CD14-positive monocyte (primary cell): ENCODE measurements at regions not wholly inside any gene's neighbourhood (a gene's known extent, or its start where the extent isn't known, plus 50 kb on each side); places are given as distances from the start of the nearest gene placed in this dataset.

Source experiments
- DNase-seq, 3 donors: peaks; one replicate each; pipeline ENCODE4 v3.0.0-alpha.2; 2011 to 2022
- H2AFZ ChIP-seq: 2 replicates; pipeline ENCODE4 v1.6.0; 2012; ENCODE audit warnings: mild to moderate bottlenecking, low read depth, low read length, inconsistent platforms; ENCODE audit not compliant: insufficient read depth, poor library complexity, severe bottlenecking
- H3K27ac ChIP-seq, 2 donors: 1 replicate in 1 of 2; 2 replicates in 1 of 2; pipeline ENCODE4 v1.5.1; 2012 to 2013; ENCODE audit warnings: low read length in 2 of 2, control low read depth in 1 of 2, inconsistent platforms in 1 of 2, low read depth in 1 of 2, mild to moderate bottlenecking in 1 of 2
- H3K27me3 ChIP-seq, 2 donors: one replicate each; pipeline versions ENCODE4 v1.6.0 to v1.6.1; 2011 to 2013; ENCODE audit warnings: low read length in 2 of 2; ENCODE audit not compliant: control insufficient read depth in 2 of 2, insufficient read depth in 2 of 2
- H3K36me3 ChIP-seq, 2 donors: replicated peaks in 1 of 2; 1 replicate in 1 of 2; 2 replicates in 1 of 2; pipeline versions ENCODE4 v1.5.1 to v1.6.1; 2012 to 2013; ENCODE audit warnings: low read length in 2 of 2, control low read depth in 1 of 2, inconsistent platforms in 1 of 2, mild to moderate bottlenecking in 1 of 2; ENCODE audit not compliant: insufficient read depth in 2 of 2, control insufficient read depth in 1 of 2
- H3K4me1 ChIP-seq, 2 donors: 1 replicate in 1 of 2; 2 replicates in 1 of 2; pipeline versions ENCODE4 v1.5.1 to v1.6.1; 2012 to 2013; ENCODE audit warnings: low read length in 2 of 2, control low read depth in 1 of 2, inconsistent platforms in 1 of 2, mild to moderate bottlenecking in 1 of 2, moderate library complexity in 1 of 2; ENCODE audit not compliant: insufficient read depth in 2 of 2, control insufficient read depth in 1 of 2
- H3K4me2 ChIP-seq: replicated peaks from 2 replicates; pipeline ENCODE3; 2012; ENCODE audit warnings: low read length, moderate library complexity, mild to moderate bottlenecking; ENCODE audit not compliant: poor library complexity, severe bottlenecking; ENCODE audit errors: extremely low read depth
- H3K4me3 ChIP-seq, 3 experiments: fragments of 200-600 bp in 1 of 3; sonication (generic) in 1 of 3; replicated peaks in 1 of 3; 1 replicate in 2 of 3; 2 replicates in 1 of 3; pipeline ENCODE4 v1.5.1; 2011 to 2013; ENCODE audit warnings: low read length in 3 of 3, mild to moderate bottlenecking in 3 of 3, control low read depth in 2 of 3, low read depth in 2 of 3, inconsistent platforms in 1 of 3, moderate library complexity in 1 of 3
- H3K79me2 ChIP-seq: 2 replicates; pipeline ENCODE4 v1.6.0; 2012; ENCODE audit warnings: mild to moderate bottlenecking, control low read depth, inconsistent platforms, low read length, moderate library complexity; ENCODE audit not compliant: insufficient read depth
- H3K9ac ChIP-seq: 2 replicates; pipeline ENCODE4 v1.6.0; 2017; ENCODE audit warnings: low read length, mild to moderate bottlenecking; ENCODE audit not compliant: insufficient read depth, poor library complexity, severe bottlenecking
- H3K9me3 ChIP-seq, 2 donors: replicated peaks in 1 of 2; 1 replicate in 1 of 2; 2 replicates in 1 of 2; pipeline versions ENCODE4 v1.5.1 to v1.6.1; 2012 to 2013; ENCODE audit warnings: low read length in 2 of 2, control low read depth in 1 of 2; ENCODE audit not compliant: control insufficient read depth in 1 of 2, insufficient read depth in 1 of 2
- H4K20me1 ChIP-seq: 2 replicates; pipeline ENCODE4 v1.6.0; 2012; ENCODE audit warnings: mild to moderate bottlenecking, low read length, control low read depth, moderate library complexity; ENCODE audit not compliant: insufficient read depth
- H3K27ac Mint-ChIP-seq, 7 donors: one replicate each; pipeline ENCODE4 v1.8.0; 2020; ENCODE audit warnings: mild to moderate bottlenecking in 7 of 7, mixed read lengths in 7 of 7, moderate library complexity in 6 of 7, inconsistent platforms in 2 of 7
- H3K27me3 Mint-ChIP-seq, 3 donors: one replicate each; pipeline ENCODE4 v1.8.0; 2021 to 2022; ENCODE audit warnings: low read depth in 3 of 3, mild to moderate bottlenecking in 3 of 3, mixed read lengths in 3 of 3, moderate library complexity in 3 of 3, inconsistent platforms in 1 of 3
- H3K36me3 Mint-ChIP-seq, 2 donors: one replicate each; pipeline ENCODE4 v1.8.0; 2020; ENCODE audit warnings: mixed read lengths in 2 of 2, inconsistent platforms in 1 of 2, mild to moderate bottlenecking in 1 of 2
- H3K4me1 Mint-ChIP-seq: one replicate; pipeline ENCODE4 v1.8.0; 2020; ENCODE audit warnings: mild to moderate bottlenecking, mixed read lengths
- H3K4me3 Mint-ChIP-seq, 2 donors: one replicate each; pipeline ENCODE4 v1.8.0; 2020; ENCODE audit warnings: mild to moderate bottlenecking in 2 of 2, mixed read lengths in 2 of 2, moderate library complexity in 1 of 2
- H3K9me3 Mint-ChIP-seq, 7 donors: one replicate each; pipeline ENCODE4 v1.8.0; 2020 to 2022; ENCODE audit warnings: mixed read lengths in 7 of 7, mild to moderate bottlenecking in 6 of 7, moderate library complexity in 6 of 7, inconsistent platforms in 2 of 7
- WGBS: methylation state at CpG from one replicate; pipeline ENCODE4 v1.1.5; 2013; ENCODE audit warnings: missing lambda C conversion rate; ENCODE audit not compliant: insufficient coverage; 5-methylcytosine and 5-hydroxymethylcytosine counted together
- intact Hi-C, 2 donors: fragments of 100-400 bp; cut with micrococcal nuclease; formaldehyde crosslinking; loops; one replicate each; pipeline versions ENCODE4 v1.15.0 to v1.15.1; 2023
- TF ChIP-seq, protein P1 (sequence below): fragments of 200-600 bp; IDR thresholded peaks from one replicate; pipeline ENCODE4 v1.8.0; 2022; ENCODE audit warnings: antibody characterized with exemption, mild to moderate bottlenecking

DNA sequence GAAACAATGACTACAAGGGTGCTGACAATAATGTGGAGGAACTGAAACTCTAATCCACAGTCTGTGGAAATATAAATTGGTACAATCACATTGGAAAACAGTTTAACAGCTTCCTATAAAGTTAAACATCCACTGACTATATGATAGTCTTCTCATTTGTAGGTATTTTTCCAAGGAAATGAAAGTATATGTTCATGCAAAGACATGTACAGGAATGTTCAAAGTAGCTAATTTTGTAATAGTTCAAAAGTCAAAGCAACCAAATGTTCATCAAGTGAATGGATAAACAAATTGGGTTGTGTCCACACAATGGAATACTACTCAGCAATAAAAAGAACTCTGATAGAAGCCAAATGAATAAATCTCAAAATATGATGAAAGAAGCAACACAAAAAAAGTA, 626.0 kb upstream of the IGFBP3 start:
- TF ChIP-seq, protein P1, sequence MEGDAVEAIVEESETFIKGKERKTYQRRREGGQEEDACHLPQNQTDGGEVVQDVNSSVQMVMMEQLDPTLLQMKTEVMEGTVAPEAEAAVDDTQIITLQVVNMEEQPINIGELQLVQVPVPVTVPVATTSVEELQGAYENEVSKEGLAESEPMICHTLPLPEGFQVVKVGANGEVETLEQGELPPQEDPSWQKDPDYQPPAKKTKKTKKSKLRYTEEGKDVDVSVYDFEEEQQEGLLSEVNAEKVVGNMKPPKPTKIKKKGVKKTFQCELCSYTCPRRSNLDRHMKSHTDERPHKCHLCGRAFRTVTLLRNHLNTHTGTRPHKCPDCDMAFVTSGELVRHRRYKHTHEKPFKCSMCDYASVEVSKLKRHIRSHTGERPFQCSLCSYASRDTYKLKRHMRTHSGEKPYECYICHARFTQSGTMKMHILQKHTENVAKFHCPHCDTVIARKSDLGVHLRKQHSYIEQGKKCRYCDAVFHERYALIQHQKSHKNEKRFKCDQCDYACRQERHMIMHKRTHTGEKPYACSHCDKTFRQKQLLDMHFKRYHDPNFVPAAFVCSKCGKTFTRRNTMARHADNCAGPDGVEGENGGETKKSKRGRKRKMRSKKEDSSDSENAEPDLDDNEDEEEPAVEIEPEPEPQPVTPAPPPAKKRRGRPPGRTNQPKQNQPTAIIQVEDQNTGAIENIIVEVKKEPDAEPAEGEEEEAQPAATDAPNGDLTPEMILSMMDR = no peak
- intact Hi-C loops = no loop called here
- Histone ChIP-seq H3K9me3 (peaks cover 0 to 4% of the 10 kb centered on the region in 2 donors), H3K36me3 (no peaks in the 10 kb centered on the region), H2AFZ (no peak overlapping the region), H3K4me1 (no peaks in the 10 kb centered on the region), H4K20me1 (no peaks in the 10 kb centered on the region), H3K79me2 (no peaks in the 10 kb centered on the region), H3K9ac (no peak overlapping the region), H3K27ac (no peak overlapping the region), H3K27me3 (no peaks in the 10 kb centered on the region), H3K4me2 (no peak overlapping the region), H3K4me3 (no peak overlapping the region)
- H3K27me3 Mint-ChIP-seq = peaks cover 0 to 1% (median 0%) of the 10 kb centered on the region in 3 donors
- H3K4me1 Mint-ChIP-seq = no peaks in the 10 kb centered on the region
- no peak overlapping the region for H3K27ac Mint-ChIP-seq
- H3K4me3 Mint-ChIP-seq = no peak overlapping the region
- no peak for DNase-seq
- peaks cover 0 to 10% (median 0%) of the 10 kb centered on the region in 7 donors for H3K9me3 Mint-ChIP-seq
- H3K36me3 Mint-ChIP-seq = no peaks in the 10 kb centered on the region

DNA sequence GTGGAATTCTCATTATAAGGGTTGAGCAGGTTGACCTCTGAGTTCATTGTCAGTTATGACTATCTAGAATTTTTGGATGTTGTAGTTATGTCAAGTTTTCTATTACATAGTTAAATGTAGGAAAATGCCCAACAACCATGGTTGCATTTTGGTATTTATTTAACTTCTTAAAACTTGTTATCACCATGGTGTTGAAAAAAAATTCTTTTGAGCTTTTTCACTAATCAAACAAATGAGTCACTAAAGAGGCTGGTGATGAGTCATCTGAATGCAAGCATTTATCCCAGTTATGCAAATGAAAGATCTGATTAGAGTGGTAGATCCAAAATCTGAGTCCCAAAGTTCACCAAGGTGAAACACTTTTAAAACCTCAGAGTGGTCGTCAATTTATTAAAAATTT, 624.7 kb upstream of the IGFBP3 start:
- WGBS = no CpG with 5 or more reads among the region's 1 CpG
- Mint-ChIP-seq H3K36me3 (no peaks in the 10 kb centered on the region), H3K27ac (no peak overlapping the region), H3K9me3 (peaks cover 0 to 7% (median 3%) of the 10 kb centered on the region in 7 donors), H3K4me3 (no peak overlapping the region), H3K4me1 (no peaks in the 10 kb centered on the region), H3K27me3 (peaks cover 0 to 1% (median 0%) of the 10 kb centered on the region in 3 donors)
- Histone ChIP-seq H3K79me2 (no peaks in the 10 kb centered on the region), H3K4me2 (no peak overlapping the region), H3K4me3 (no peak overlapping the region), H3K9ac (no peak overlapping the region), H3K36me3 (no peaks in the 10 kb centered on the region), H3K27me3 (no peaks in the 10 kb centered on the region), H2AFZ (no peak overlapping the region), H3K27ac (no peak overlapping the region), H3K4me1 (no peaks in the 10 kb centered on the region), H3K9me3 (no peaks in the 10 kb centered on the region), H4K20me1 (no peaks in the 10 kb centered on the region)
- DNase-seq = no peak
- TF ChIP-seq, protein P1 = no peak
- intact Hi-C loops = no loop called here
